HG02938 (cell line): ENCODE measurements at regions not wholly inside any gene's neighbourhood (a gene's known extent, or its start where the extent isn't known, plus 50 kb on each side); places are given as distances from the start of the nearest gene placed in this dataset.

Experiments used
- ATAC-seq: cut with Tn5 transposase; IDR thresholded peaks from one replicate; pipeline ENCODE4 v1.9.1; 2021; ENCODE audit warnings: mild to moderate bottlenecking, moderate library complexity; ENCODE audit not compliant: unreplicated experiment

GRCh38 chr10:29858702-29859267 is 200.6 kb downstream of the JCAD start:
- no peak for ATAC-seq

- no peak for ATAC-seq
These were observed 201.3 kb downstream of the JCAD start for GRCh38 chr10:29857843-29858701.

GRCh38 chr10:29856295-29856694 is 203.1 kb downstream of the JCAD start:
- no peak for ATAC-seq

GRCh38 chr10:29853913-29854312 is 205.5 kb downstream of the JCAD start:
- ATAC-seq: no peak

- ATAC-seq: no peak
These were observed 208.1 kb downstream of the JCAD start for GRCh38 chr10:29851241-29851640.

GRCh38 chr10:29850371-29850770 is 209.0 kb downstream of the JCAD start:
- ATAC-seq: no peak

- no peak for ATAC-seq
These were observed 209.5 kb downstream of the JCAD start for GRCh38 chr10:29849886-29850285.

GRCh38 chr10:29849126-29849833 is 210.1 kb downstream of the JCAD start:
- ATAC-seq: no peak

- no peak for ATAC-seq
These were observed 212.1 kb upstream of the SVIL start for GRCh38 chr10:29846881-29847280.

- ATAC-seq: no peak
These were observed 210.4 kb upstream of the SVIL start for GRCh38 chr10:29845166-29845565.

GRCh38 chr10:29843143-29843542 is 208.4 kb upstream of the SVIL start:
- ATAC-seq: no peak

- ATAC-seq: no peak
These were observed 207.2 kb upstream of the SVIL start for GRCh38 chr10:29841724-29842649.

- ATAC-seq: no peak
These were observed 205.9 kb upstream of the SVIL start for GRCh38 chr10:29840516-29841276.

- ATAC-seq: no peak
These were observed 205.2 kb upstream of the SVIL start for GRCh38 chr10:29839826-29840515.

GRCh38 chr10:29838539-29838938 is 203.8 kb upstream of the SVIL start:
- ATAC-seq: no peak

- no peak for ATAC-seq
These were observed 202.8 kb upstream of the SVIL start for GRCh38 chr10:29837586-29837985.

GRCh38 chr10:29836396-29836795 is 201.6 kb upstream of the SVIL start:
- ATAC-seq: no peak

GRCh38 chr10:29835055-29835454 is 200.3 kb upstream of the SVIL start:
- ATAC-seq: no peak
